K562 (cell line): ENCODE measurements at regions not wholly inside any gene's neighbourhood (a gene's known extent, or its start where the extent isn't known, plus 50 kb on each side); places are given as distances from the start of the nearest gene placed in this dataset.

ENCODE experiments used
- ASH1L ChIP-seq: fragments of 450-650 bp; IDR thresholded peaks from 2 replicates; pipeline ENCODE4 v1.6.1; 2018; ENCODE audit warnings: borderline replicate concordance, mild to moderate bottlenecking, low read depth; ENCODE audit not compliant: partially characterized antibody
- BCOR ChIP-seq: fragments of 450-650 bp; IDR thresholded peaks from 2 replicates; pipeline ENCODE4 v1.6.1; 2016
- BRD9 ChIP-seq: fragments of 450-650 bp; IDR thresholded peaks from 2 replicates; pipeline ENCODE4 v1.6.1; 2018; ENCODE audit warnings: low read depth; ENCODE audit not compliant: partially characterized antibody
- BRF1 ChIP-seq: IDR thresholded peaks from 3 replicates; pipeline ENCODE4 v1.6.1; 2011; ENCODE audit warnings: borderline replicate concordance, mild to moderate bottlenecking; ENCODE audit not compliant: insufficient read length; ENCODE audit errors: extremely low read depth
- CBFA2T3 ChIP-seq: fragments of 450-650 bp; IDR thresholded peaks from 2 replicates; pipeline ENCODE4 v1.6.1; 2017
- FOXA3 ChIP-seq, 2 experiments: fragments of 450-650 bp in 1 of 2; sonication (generic) in 1 of 2; formaldehyde crosslinking; IDR thresholded peaks in 1 of 2; conservative IDR thresholded peaks in 1 of 2; 2 replicates each; pipeline versions ENCODE4 v1.4.0 to v1.8.0; 2020 to 2022; ENCODE audit warnings: mild to moderate bottlenecking in 2 of 2, missing genetic modification reagents in 1 of 2
- GATAD2A ChIP-seq: fragments of 450-650 bp; IDR thresholded peaks from 2 replicates; pipeline ENCODE4 v1.6.1; 2017
- HDAC8 ChIP-seq: fragments of 450-650 bp; IDR thresholded peaks from 2 replicates; pipeline ENCODE4 v1.6.1; 2016; ENCODE audit warnings: mild to moderate bottlenecking, missing genetic modification characterization, moderate library complexity, missing compliant biosample characterization
- HIVEP1 ChIP-seq: fragments of 250-450 bp; sonication (Bioruptor Pico); IDR thresholded peaks from 2 replicates; pipeline ENCODE4 v1.4.0; 2020; ENCODE audit warnings: mild to moderate bottlenecking
- IRF1 ChIP-seq: sonication (generic); formaldehyde crosslinking; IDR thresholded peaks from 2 replicates; pipeline ENCODE4 v1.8.0; 2022; ENCODE audit warnings: missing genetic modification reagents, mild to moderate bottlenecking, borderline replicate concordance
- JUNB ChIP-seq: fragments of 450-650 bp; formaldehyde crosslinking; conservative IDR thresholded peaks from 2 replicates; pipeline ENCODE4 v1.4.0; 2020; ENCODE audit warnings: mild to moderate bottlenecking
- MCM7 ChIP-seq, 2 experiments: fragments of 450-650 bp; IDR thresholded peaks; 2 replicates each; pipeline ENCODE4 v1.6.1; 2016 to 2018
- MTA1 ChIP-seq: fragments of 450-650 bp; IDR thresholded peaks from 2 replicates; pipeline ENCODE4 v1.6.1; 2017; ENCODE audit warnings: borderline replicate concordance
- MTA3 ChIP-seq: fragments of 450-650 bp; formaldehyde crosslinking; IDR thresholded peaks from 2 replicates; pipeline ENCODE4 v1.6.1; 2017; ENCODE audit warnings: mild to moderate bottlenecking, borderline replicate concordance
- NBN ChIP-seq: fragments of 450-650 bp; IDR thresholded peaks from 2 replicates; pipeline ENCODE4 v1.6.1; 2016; ENCODE audit warnings: low read depth, mild to moderate bottlenecking
- NEUROD1 ChIP-seq: fragments of 150-350 bp; IDR thresholded peaks from 2 replicates; pipeline ENCODE4 v1.6.1; 2014; ENCODE audit warnings: borderline replicate concordance, low read length, low read depth; ENCODE audit not compliant: partially characterized antibody
- NR3C1 ChIP-seq: sonication (generic); formaldehyde crosslinking; IDR thresholded peaks from 2 replicates; pipeline ENCODE4 v1.8.1; 2022; ENCODE audit warnings: missing genetic modification reagents
- PATZ1 ChIP-seq: fragments of 250-450 bp; sonication (Bioruptor Pico); IDR thresholded peaks from 2 replicates; pipeline ENCODE4 v1.5.0; 2020; ENCODE audit warnings: mild to moderate bottlenecking, borderline replicate concordance
- PTBP1 ChIP-seq: fragments of 200-400 bp; formaldehyde crosslinking; IDR thresholded peaks from 2 replicates; pipeline ENCODE4 v1.6.1; 2017; ENCODE audit warnings: low read depth, low read length
- RBBP5 ChIP-seq: fragments of 200-600 bp; sonication (generic); IDR thresholded peaks from 2 replicates; pipeline ENCODE4 v1.6.1; 2012; ENCODE audit warnings: borderline replicate concordance, mild to moderate bottlenecking, low read length, control low read depth, inconsistent platforms; ENCODE audit not compliant: insufficient read depth, poor library complexity, severe bottlenecking
- RCOR1 ChIP-seq, 2 experiments: IDR thresholded peaks; 2 replicates each; pipeline ENCODE4 v1.6.1; 2012; ENCODE audit warnings: low read depth in 2 of 2, low read length in 2 of 2, borderline replicate concordance in 1 of 2, improper control_type of control experiment in 1 of 2
- U2AF2 ChIP-seq: fragments of 200-400 bp; formaldehyde crosslinking; optimal IDR thresholded peaks from 2 replicates; pipeline ENCODE3; 2017; ENCODE audit warnings: low read depth, mild to moderate bottlenecking, low read length
- ZNF668 ChIP-seq: fragments of 250-450 bp; sonication (Bioruptor Pico); IDR thresholded peaks from 2 replicates; pipeline ENCODE4 v1.8.0; 2022; ENCODE audit warnings: mild to moderate bottlenecking, inconsistent platforms
- TF ChIP-seq, protein P1 (sequence below): fragments of 450-650 bp; IDR thresholded peaks from 2 replicates; pipeline ENCODE4 v1.6.1; 2016
- TF ChIP-seq, protein P2 (sequence below): fragments of 450-650 bp; conservative IDR thresholded peaks from 2 replicates; pipeline ENCODE4 v1.6.1; 2016; ENCODE audit warnings: missing genetic modification characterization, low read depth, mild to moderate bottlenecking, control low read depth, missing compliant biosample characterization

- TF ChIP-seq JUNB (no peak), NBN (peak; percentile 54; the same call in 1 of the 2 replicates), FOXA3 (CRISPR knock-in tag; conservative IDR thresholded peaks at IDR 0.05 in 1 of 2, IDR thresholded peaks at IDR 0.05 in 1 of 2) (no peak), BCOR (no peak), U2AF2 (no peak), HDAC8 (tag) (no peak), NR3C1 (CRISPR knock-in tag) (no peak), HIVEP1 (CRISPR knock-in tag) (no peak), PATZ1 (no peak), MTA1 (no peak), CBFA2T3 (peak; percentile 95), GATAD2A (no peak), NEUROD1 (no peak), IRF1 (CRISPR knock-in tag) (no peak), BRD9 (no peak), ZNF668 (no peak), RBBP5 (no peak), RCOR1 (IDR thresholded peaks at IDR 0.05; ENCODE audit: borderline replicate concordance in 1 of 2, low read depth in 2 of 2, low read length in 2 of 2) (peak; percentile 56 to 81; a peak in 3 of 4 replicates), MCM7 (IDR thresholded peaks at IDR 0.05) (no peak), BRF1 (no peak), ASH1L (no peak), PTBP1 (no peak), MTA3 (no peak)
- TF ChIP-seq, protein P1, sequence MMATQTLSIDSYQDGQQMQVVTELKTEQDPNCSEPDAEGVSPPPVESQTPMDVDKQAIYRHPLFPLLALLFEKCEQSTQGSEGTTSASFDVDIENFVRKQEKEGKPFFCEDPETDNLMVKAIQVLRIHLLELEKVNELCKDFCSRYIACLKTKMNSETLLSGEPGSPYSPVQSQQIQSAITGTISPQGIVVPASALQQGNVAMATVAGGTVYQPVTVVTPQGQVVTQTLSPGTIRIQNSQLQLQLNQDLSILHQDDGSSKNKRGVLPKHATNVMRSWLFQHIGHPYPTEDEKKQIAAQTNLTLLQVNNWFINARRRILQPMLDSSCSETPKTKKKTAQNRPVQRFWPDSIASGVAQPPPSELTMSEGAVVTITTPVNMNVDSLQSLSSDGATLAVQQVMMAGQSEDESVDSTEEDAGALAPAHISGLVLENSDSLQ, result peak; percentile 87
- TF ChIP-seq, protein P2, sequence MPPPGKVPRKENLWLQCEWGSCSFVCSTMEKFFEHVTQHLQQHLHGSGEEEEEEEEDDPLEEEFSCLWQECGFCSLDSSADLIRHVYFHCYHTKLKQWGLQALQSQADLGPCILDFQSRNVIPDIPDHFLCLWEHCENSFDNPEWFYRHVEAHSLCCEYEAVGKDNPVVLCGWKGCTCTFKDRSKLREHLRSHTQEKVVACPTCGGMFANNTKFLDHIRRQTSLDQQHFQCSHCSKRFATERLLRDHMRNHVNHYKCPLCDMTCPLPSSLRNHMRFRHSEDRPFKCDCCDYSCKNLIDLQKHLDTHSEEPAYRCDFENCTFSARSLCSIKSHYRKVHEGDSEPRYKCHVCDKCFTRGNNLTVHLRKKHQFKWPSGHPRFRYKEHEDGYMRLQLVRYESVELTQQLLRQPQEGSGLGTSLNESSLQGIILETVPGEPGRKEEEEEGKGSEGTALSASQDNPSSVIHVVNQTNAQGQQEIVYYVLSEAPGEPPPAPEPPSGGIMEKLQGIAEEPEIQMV (tag), result no peak
These were observed 535.6 kb upstream of the MEF2C start (continued) for GRCh38 chr5:89418407-89419085.
